Stomach (tissue), 8 donors: ENCODE measurements at regions not wholly inside any gene's neighbourhood (a gene's known extent, or its start where the extent isn't known, plus 50 kb on each side); places are given as distances from the start of the nearest gene placed in this dataset.

Source experiments
- DNase-seq, 2 donors: peaks; one replicate each; pipeline versions ENCODE4 v3.0.0 to v3.0.0-alpha.2; 2013 to 2019
- H3K27ac ChIP-seq, 5 donors: fragments of 200-600 bp in 4 of 5; sonication (generic) in 4 of 5; one replicate each; pipeline ENCODE4 v1.5.1; 2013 to 2019; ENCODE audit warnings: mild to moderate bottlenecking in 1 of 5, moderate library complexity in 1 of 5
- H3K27me3 ChIP-seq, 3 donors: fragments of 200-600 bp; sonication (generic); one replicate each; pipeline ENCODE4 v1.5.1; 2017 to 2019; ENCODE audit warnings: mixed run types in 1 of 3
- H3K36me3 ChIP-seq, 4 donors: fragments of 200-600 bp; sonication (generic); 1 replicate in 3 of 4; 2 replicates in 1 of 4; pipeline ENCODE4 v1.5.1; 2016 to 2019
- H3K4me1 ChIP-seq, 4 donors: fragments of 200-600 bp; sonication (generic); one replicate each; pipeline ENCODE4 v1.5.1; 2016 to 2019
- H3K4me3 ChIP-seq, 4 donors: fragments of 200-600 bp; sonication (generic) in 3 of 4; one replicate each; pipeline ENCODE4 v1.5.1; 2016 to 2019; ENCODE audit warnings: mild to moderate bottlenecking in 1 of 4
- H3K9me3 ChIP-seq, 4 donors: fragments of 200-600 bp; sonication (generic); one replicate each; pipeline ENCODE4 v1.5.1; 2016 to 2019
- CTCF ChIP-seq, 7 experiments: fragments of 450-650 bp in 4 of 7; fragments of 200-600 bp in 3 of 7; sonication (generic) in 3 of 7; IDR thresholded peaks; one replicate each; pipeline ENCODE4 v1.5.1; 2016 to 2019; ENCODE audit warnings: antibody characterized with exemption in 7 of 7, control low read depth in 2 of 7, mild to moderate bottlenecking in 1 of 7
- EP300 ChIP-seq: sonication (generic); formaldehyde crosslinking; IDR thresholded peaks from one replicate; pipeline ENCODE4 v1.6.1; 2017; ENCODE audit warnings: antibody characterized with exemption
- POLR2A ChIP-seq, 4 donors: fragments of 450-650 bp; IDR thresholded peaks; one replicate each; pipeline ENCODE4 v1.6.1; 2016; ENCODE audit warnings: antibody characterized with exemption in 4 of 4, control low read depth in 2 of 4, mild to moderate bottlenecking in 1 of 4, moderate library complexity in 1 of 4
- POLR2AphosphoS5 ChIP-seq, 3 donors: sonication (generic); formaldehyde crosslinking; IDR thresholded peaks; one replicate each; pipeline ENCODE4 v1.6.1; 2016; ENCODE audit warnings: antibody characterized with exemption in 3 of 3
- WGBS, 5 donors: extraction: QIAGEN DNeasy Blood & Tissue Kit in 3 of 5; methylation state at CpG; one replicate each; pipeline versions ENCODE4 v1.1.5 to v1.1.7; 2013 to 2018; 5-methylcytosine and 5-hydroxymethylcytosine counted together
- intact Hi-C: fragments of 100-400 bp; cut with DNase I; formaldehyde crosslinking; loops from one replicate; pipeline ENCODE4 v1.15.1; 2023; ENCODE audit warnings: low total_unique reads
- donor health status: healthy with polysubstance abuse.
- donor health status: Bipolar disorder and iron deficiency.
- donor health status: healthy.

GRCh38 chr5:167798448-167798847, 493.0 kb upstream of the WWC1 start:
- no peak overlapping the region for H3K27ac ChIP-seq
- no peaks in the 10 kb centered on the region for H3K4me1 ChIP-seq
- 61 to 75% (median 67%) methylated on average over 7 of the region's 7 CpGs for WGBS, 5 donors
- TF ChIP-seq CTCF (IDR thresholded peaks at IDR 0.05) (no peak), EP300 (no peak), POLR2A (IDR thresholded peaks at IDR 0.05) (no peak), POLR2AphosphoS5 (IDR thresholded peaks at IDR 0.05) (no peak)
- H3K9me3 ChIP-seq = no peaks in the 10 kb centered on the region
- no peak for DNase-seq
- no peak overlapping the region for H3K4me3 ChIP-seq
- no peaks in the 10 kb centered on the region for H3K36me3 ChIP-seq
- no peaks in the 10 kb centered on the region for H3K27me3 ChIP-seq
- intact Hi-C loops = no loop called here

- H3K36me3 ChIP-seq = no peaks in the 10 kb centered on the region
- H3K4me3 ChIP-seq = no peak overlapping the region
- no peaks in the 10 kb centered on the region for H3K9me3 ChIP-seq
- no peak overlapping the region for H3K27ac ChIP-seq
- H3K27me3 ChIP-seq = no peaks in the 10 kb centered on the region
- TF ChIP-seq POLR2AphosphoS5 (IDR thresholded peaks at IDR 0.05) (no peak), EP300 (no peak), CTCF (IDR thresholded peaks at IDR 0.05) (no peak), POLR2A (IDR thresholded peaks at IDR 0.05) (no peak)
- intact Hi-C loops = no loop called here
- WGBS, 5 donors = 71 to 78% (median 75%) methylated on average over 4 of the region's 4 CpGs
- DNase-seq = no peak
- H3K4me1 ChIP-seq = no peaks in the 10 kb centered on the region
These were observed 491.0 kb upstream of the WWC1 start for GRCh38 chr5:167800427-167800826.

GRCh38 chr5:167801999-167802398, 489.4 kb upstream of the WWC1 start:
- TF ChIP-seq POLR2AphosphoS5 (IDR thresholded peaks at IDR 0.05) (no peak), EP300 (no peak), CTCF (IDR thresholded peaks at IDR 0.05) (no peak), POLR2A (IDR thresholded peaks at IDR 0.05) (no peak)
- intact Hi-C loops = no loop called here
- no peaks in the 10 kb centered on the region for H3K4me1 ChIP-seq
- H3K9me3 ChIP-seq = no peaks in the 10 kb centered on the region
- DNase-seq = no peak
- H3K36me3 ChIP-seq = no peaks in the 10 kb centered on the region
- 82 to 92% (median 91%) methylated on average over 4 of the region's 4 CpGs for WGBS, 5 donors
- no peaks in the 10 kb centered on the region for H3K27me3 ChIP-seq
- H3K4me3 ChIP-seq = no peak overlapping the region
- no peak overlapping the region for H3K27ac ChIP-seq

GRCh38 chr5:167802755-167803431, 488.6 kb upstream of the WWC1 start:
- WGBS, 5 donors = 25 to 36% (median 35%) methylated on average over 2 of the region's 2 CpGs
- no peak overlapping the region for H3K27ac ChIP-seq
- no peaks in the 10 kb centered on the region for H3K9me3 ChIP-seq
- TF ChIP-seq CTCF (IDR thresholded peaks at IDR 0.05) (no peak), EP300 (no peak), POLR2A (IDR thresholded peaks at IDR 0.05) (no peak), POLR2AphosphoS5 (IDR thresholded peaks at IDR 0.05) (no peak)
- no peaks in the 10 kb centered on the region for H3K27me3 ChIP-seq
- intact Hi-C loops = no loop called here
- no peak for DNase-seq
- H3K4me3 ChIP-seq = no peak overlapping the region
- H3K36me3 ChIP-seq = no peaks in the 10 kb centered on the region
- H3K4me1 ChIP-seq = no peaks in the 10 kb centered on the region
